IMR-90 (cell line): ENCODE measurements at regions not wholly inside any gene's neighbourhood (a gene's known extent, or its start where the extent isn't known, plus 50 kb on each side); places are given as distances from the start of the nearest gene placed in this dataset.

Experiments
- ATAC-seq: fragments of 200-7000 bp; cut with Tn5 transposase; 2 replicates; pipeline ENCODE4 v1.9.1; 2020; ENCODE audit warnings: low read depth, mild to moderate bottlenecking, moderate library complexity
- BruUV-seq: library from RNA; stranded (reverse); fragments of 400-500 nt; replicated peaks from 2 replicates; lab custom pipeline; 2021; lab: Mats Ljungman, UMichigan
- CTCF ChIA-PET: fragments of 300-600 bp; formaldehyde crosslinking; extraction: SDS; loops from one replicate; lab custom pipeline; 2021; ENCODE audit warnings: antibody characterized with exemption; lab: Yijun Ruan, JAX
- POLR2A ChIA-PET: fragments of 300-600 bp; sonication (Branson Sonifier 250); formaldehyde crosslinking; loops from one replicate; lab custom pipeline; 2022; ENCODE audit warnings: antibody characterized with exemption; ENCODE audit not compliant: unreplicated experiment; lab: Charles Lee
- DNase-seq: peaks from one replicate; pipeline ENCODE4 v3.0.0; 2013
- H2AFZ ChIP-seq: replicated peaks from 2 replicates; pipeline ENCODE3; 2013; ENCODE audit warnings: low read length, mild to moderate bottlenecking; ENCODE audit not compliant: poor library complexity
- H2AK5ac ChIP-seq: 2 replicates; pipeline ENCODE4 v1.6.1; 2013; ENCODE audit warnings: low read depth, low read length, inconsistent platforms
- H2AK9ac ChIP-seq: replicated peaks from 2 replicates; pipeline ENCODE3; 2013; ENCODE audit warnings: mild to moderate bottlenecking, low read depth, low read length, moderate library complexity; ENCODE audit not compliant: poor library complexity
- H2BK120ac ChIP-seq: 2 replicates; pipeline ENCODE4 v1.6.1; 2013; ENCODE audit warnings: low read depth, low read length, inconsistent platforms
- H2BK15ac ChIP-seq: 3 replicates; pipeline ENCODE4 v1.6.1; 2013; ENCODE audit warnings: low read depth, low read length, inconsistent platforms
- H2BK20ac ChIP-seq: 2 replicates; pipeline ENCODE4 v1.6.1; 2013; ENCODE audit warnings: low read depth, mild to moderate bottlenecking, inconsistent platforms, low read length, moderate library complexity
- H2BK5ac ChIP-seq: 2 replicates; pipeline ENCODE4 v1.6.1; 2013; ENCODE audit warnings: mild to moderate bottlenecking, low read depth, low read length, inconsistent platforms; ENCODE audit not compliant: poor library complexity, severe bottlenecking
- H3K14ac ChIP-seq: replicated peaks from 2 replicates; pipeline ENCODE4 v1.6.1; 2013; ENCODE audit warnings: low read depth, low read length, inconsistent platforms
- H3K18ac ChIP-seq: 2 replicates; pipeline ENCODE4 v1.6.1; 2013; ENCODE audit warnings: low read depth, low read length, control low read depth
- H3K23ac ChIP-seq: 2 replicates; pipeline ENCODE4 v1.6.1; 2013; ENCODE audit warnings: low read depth, low read length, inconsistent platforms
- H3K27ac ChIP-seq: 2 replicates; pipeline ENCODE4 v1.5.1; 2013; ENCODE audit warnings: mild to moderate bottlenecking, control low read depth, low read length; ENCODE audit not compliant: insufficient read depth
- H3K27me3 ChIP-seq: 2 replicates; pipeline ENCODE4 v1.6.1; 2013; ENCODE audit warnings: low read length; ENCODE audit not compliant: control insufficient read depth, insufficient read depth
- H3K36me3 ChIP-seq: 2 replicates; pipeline ENCODE4 v1.6.1; 2013; ENCODE audit warnings: low read length, mixed read lengths; ENCODE audit not compliant: control insufficient read depth, insufficient read depth
- H3K4ac ChIP-seq: 2 replicates; pipeline ENCODE4 v1.6.1; 2013; ENCODE audit warnings: low read depth, low read length, inconsistent platforms
- H3K4me1 ChIP-seq: 2 replicates; pipeline ENCODE4 v1.6.1; 2013; ENCODE audit warnings: low read length, mixed read lengths; ENCODE audit not compliant: control insufficient read depth, insufficient read depth
- H3K4me2 ChIP-seq: 2 replicates; pipeline ENCODE4 v1.6.1; 2013; ENCODE audit warnings: low read depth, mild to moderate bottlenecking, control low read depth, low read length, moderate library complexity
- H3K4me3 ChIP-seq: 2 replicates; pipeline ENCODE4 v1.5.1; 2013; ENCODE audit warnings: low read depth, mild to moderate bottlenecking, control low read depth, low read length, moderate library complexity; ENCODE audit not compliant: insufficient read depth
- H3K56ac ChIP-seq: 2 replicates; pipeline ENCODE4 v1.6.1; 2013; ENCODE audit warnings: low read length, inconsistent platforms; ENCODE audit not compliant: insufficient read depth; ENCODE audit errors: extremely low read depth
- H3K79me1 ChIP-seq, 2 experiments: 2 replicates each; pipeline ENCODE4 v1.6.1; 2013; ENCODE audit warnings: low read length in 2 of 2, inconsistent platforms in 1 of 2, low read depth in 1 of 2
- H3K9ac ChIP-seq: 2 replicates; pipeline ENCODE4 v1.6.1; 2013; ENCODE audit warnings: low read depth, low read length, control low read depth
- H3K9me1 ChIP-seq: 2 replicates; pipeline ENCODE4 v1.6.1; 2013; ENCODE audit warnings: low read length, inconsistent platforms; ENCODE audit not compliant: insufficient read depth
- H3K9me3 ChIP-seq: 2 replicates; pipeline ENCODE4 v1.6.1; 2013; ENCODE audit warnings: low read length; ENCODE audit not compliant: control insufficient read depth, insufficient read depth
- H4K20me1 ChIP-seq: 2 replicates; pipeline ENCODE4 v1.6.1; 2013; ENCODE audit warnings: low read length, inconsistent platforms; ENCODE audit not compliant: insufficient read depth
- H4K5ac ChIP-seq: 2 replicates; pipeline ENCODE4 v1.6.1; 2013; ENCODE audit warnings: mild to moderate bottlenecking, low read depth, low read length, control low read depth
- H4K8ac ChIP-seq, 2 experiments: 2 replicates each; pipeline ENCODE4 v1.6.1; 2013; ENCODE audit warnings: low read depth in 2 of 2, low read length in 2 of 2, control low read depth in 1 of 2, inconsistent platforms in 1 of 2
- H4K91ac ChIP-seq: 2 replicates; pipeline ENCODE4 v1.6.1; 2013; ENCODE audit warnings: low read depth, low read length, inconsistent platforms; ENCODE audit not compliant: insufficient read depth
- CEBPB ChIP-seq: IDR thresholded peaks from 2 replicates; pipeline ENCODE4 v1.6.1; 2012; ENCODE audit warnings: low read depth, low read length, improper control_type of control experiment
- CHD1 ChIP-seq: IDR thresholded peaks from 2 replicates; pipeline ENCODE4 v1.6.1; 2012; ENCODE audit warnings: low read depth, low read length, improper control_type of control experiment
- MAFK ChIP-seq: IDR thresholded peaks from 2 replicates; pipeline ENCODE4 v1.6.1; 2012; ENCODE audit warnings: low read depth, low read length, improper control_type of control experiment
- MXI1 ChIP-seq: IDR thresholded peaks from 2 replicates; pipeline ENCODE4 v1.6.1; 2012; ENCODE audit warnings: low read depth, mild to moderate bottlenecking, low read length, moderate library complexity, borderline replicate concordance
- POLR2A ChIP-seq: IDR thresholded peaks from 2 replicates; pipeline ENCODE4 v1.6.1; 2012; ENCODE audit warnings: mild to moderate bottlenecking, low read depth, low read length
- WGBS, 2 experiments: methylation state at CpG; one replicate each; pipeline versions ENCODE4 v1.1.5 to v1.1.7; 2013; ENCODE audit warnings: missing lambda C conversion rate in 2 of 2; ENCODE audit not compliant: insufficient read length in 1 of 2; ENCODE audit errors: extremely low coverage in 2 of 2; 5-methylcytosine and 5-hydroxymethylcytosine counted together
- dilution Hi-C: fragments of 300-500 bp; cut with HindIII; formaldehyde crosslinking; loops from one replicate; pipeline ENCODE4 v1.14.3; 2018; ENCODE audit warnings: low sequenced_read_pairs; ENCODE audit not compliant: unreplicated experiment
- in situ Hi-C: fragments of 300-500 bp; cut with MboI; formaldehyde crosslinking; loops from 3 replicates; pipeline ENCODE4 v1.14.3; 2019; ENCODE audit warnings: low sequenced_read_pairs, inconsistent platforms, mixed read lengths
- intact Hi-C: fragments of 100-400 bp; cut with micrococcal nuclease; formaldehyde crosslinking; loops from 2 replicates; pipeline ENCODE4 v1.10.0; 2022

GRCh38 chr9:89740722-89741121 is 135.9 kb downstream of the GADD45G start:
- no peak overlapping the region for H3K4me2 ChIP-seq
- no peak overlapping the region for H2BK5ac ChIP-seq
- no peak overlapping the region for H3K4ac ChIP-seq
- BruUV-seq = no TSS peak
- DNase-seq (no peak), ATAC-seq (no peak)
- no peak overlapping the region for H3K14ac ChIP-seq
- no peak overlapping the region for H2AK5ac ChIP-seq
- no peaks in the 10 kb centered on the region for H3K4me1 ChIP-seq
- H2BK15ac ChIP-seq = no peak overlapping the region
- no peak overlapping the region for H3K23ac ChIP-seq
- H3K79me1 ChIP-seq = no peaks in the 10 kb centered on the region
- no peaks in the 10 kb centered on the region for H4K20me1 ChIP-seq
- ChIA-PET POLR2A (no interaction called here), CTCF (no interaction called here)
- no peaks in the 10 kb centered on the region for H3K27me3 ChIP-seq
- peaks cover 2% of the 10 kb centered on the region; the same call in 1 of the 2 replicates for H3K9me3 ChIP-seq
- H2AK9ac ChIP-seq = no peak overlapping the region
- no peak overlapping the region for H4K8ac ChIP-seq
- dilution Hi-C loops (no loop called here), in situ Hi-C loops (no loop called here), intact Hi-C loops (no loop called here)
- TF ChIP-seq POLR2A (no peak), CEBPB (no peak), MXI1 (no peak), MAFK (no peak), CHD1 (no peak)
- no peaks in the 10 kb centered on the region for H3K36me3 ChIP-seq
- no peak overlapping the region for H2AFZ ChIP-seq
- H3K9me1 ChIP-seq = no peaks in the 10 kb centered on the region
- no peak overlapping the region for H3K56ac ChIP-seq
- no peak overlapping the region for H3K9ac ChIP-seq
- H3K18ac ChIP-seq = no peak overlapping the region
- no peak overlapping the region for H2BK120ac ChIP-seq
- WGBS, 2 experiments = no CpG with 5 or more reads among the region's 8 CpGs
- no peak overlapping the region for H4K5ac ChIP-seq
- H4K91ac ChIP-seq = no peak overlapping the region
- H3K27ac ChIP-seq = no peak overlapping the region
- H2BK20ac ChIP-seq = no peak overlapping the region
- no peak overlapping the region for H3K4me3 ChIP-seq
